ENCODE measurements at regions not wholly inside any gene's neighbourhood (a gene's known extent, or its start where the extent isn't known, plus 50 kb on each side); places are given as distances from the start of the nearest gene placed in this dataset.

DNA sequence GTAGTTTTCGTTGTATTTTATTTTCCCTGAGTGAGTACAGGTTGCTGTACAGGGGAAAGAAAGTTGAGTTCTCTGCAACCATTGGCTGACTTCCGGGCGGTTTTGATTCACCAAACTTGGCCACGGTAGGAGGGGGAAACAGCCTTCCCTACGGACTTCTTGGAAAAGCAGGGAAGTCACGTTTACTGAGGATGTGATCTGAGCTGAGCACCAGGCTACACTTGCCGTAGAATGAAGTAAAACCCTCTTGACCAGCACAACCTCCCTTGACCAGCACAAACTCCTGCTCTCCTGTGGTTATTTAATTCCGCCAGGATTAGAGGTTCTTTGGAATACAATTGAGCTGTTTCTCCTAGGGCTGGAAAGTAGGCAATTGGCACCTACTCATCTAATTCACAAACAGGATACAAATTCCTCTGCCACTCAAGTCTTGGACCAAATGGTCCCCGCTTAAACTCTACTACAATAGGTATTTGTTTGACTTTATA, 242.0 kb upstream of the RBFOX1 start:
- DNase-seq = no peak

DNA sequence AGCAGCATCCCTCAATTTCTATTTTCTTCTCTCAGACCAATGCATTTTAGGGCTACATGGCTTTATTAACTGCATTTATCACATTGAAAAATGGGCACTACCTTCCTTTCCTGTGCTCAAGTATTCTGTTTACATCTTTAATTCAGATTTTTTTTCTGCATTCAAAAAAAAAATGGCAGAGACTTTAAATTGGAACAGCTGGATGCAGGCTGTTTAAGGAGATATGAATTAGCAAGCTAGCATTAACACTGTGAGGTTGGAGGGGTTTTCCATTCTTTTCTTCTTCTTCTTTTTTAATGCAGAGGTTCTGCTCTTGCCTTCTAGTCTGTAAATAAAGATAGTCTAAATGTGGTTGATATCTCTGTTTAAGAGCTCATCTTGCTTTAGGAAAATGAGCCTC, 242.9 kb upstream of the RBFOX1 start:
- no peak for DNase-seq

- no peak for DNase-seq
Observed at GRCh38 chr16:7088711-7089110, 243.9 kb upstream of the RBFOX1 start.

GRCh38 chr16:7086822-7087616, 245.6 kb upstream of the RBFOX1 start:
- DNase-seq = no peak

GRCh38 chr16:7085776-7086175, 246.9 kb upstream of the RBFOX1 start:
- DNase-seq = no peak

GRCh38 chr16:7083096-7083495, 249.5 kb upstream of the RBFOX1 start:
- no peak for DNase-seq

DNA sequence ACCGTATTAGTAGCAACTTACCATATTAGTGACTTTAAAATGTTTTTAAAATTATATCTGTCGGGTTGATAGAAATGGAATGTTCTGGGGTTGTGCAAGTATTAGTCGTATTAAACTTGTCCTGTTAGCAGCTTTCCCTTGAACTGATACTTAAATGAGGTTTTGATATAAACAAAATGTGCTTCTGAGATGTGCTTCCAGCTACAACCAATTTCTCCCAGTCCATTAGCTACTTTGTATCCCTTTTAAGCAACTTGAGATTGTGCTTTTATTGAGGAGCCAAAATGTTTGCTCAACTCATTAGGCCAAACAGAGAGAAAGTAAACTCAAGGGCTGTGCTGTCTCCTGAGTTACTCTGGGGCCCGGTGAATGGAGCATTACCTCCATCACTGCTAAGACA, 255.0 kb upstream of the RBFOX1 start:
- no peak for DNase-seq

- DNase-seq = no peak
Observed at GRCh38 chr16:7074715-7075114, 257.9 kb upstream of the RBFOX1 start.

GRCh38 chr16:7057458-7057857, 275.2 kb upstream of the RBFOX1 start:
- DNase-seq = no peak

GRCh38 chr16:7055443-7055842, 277.2 kb upstream of the RBFOX1 start:
- DNase-seq = no peak

DNA sequence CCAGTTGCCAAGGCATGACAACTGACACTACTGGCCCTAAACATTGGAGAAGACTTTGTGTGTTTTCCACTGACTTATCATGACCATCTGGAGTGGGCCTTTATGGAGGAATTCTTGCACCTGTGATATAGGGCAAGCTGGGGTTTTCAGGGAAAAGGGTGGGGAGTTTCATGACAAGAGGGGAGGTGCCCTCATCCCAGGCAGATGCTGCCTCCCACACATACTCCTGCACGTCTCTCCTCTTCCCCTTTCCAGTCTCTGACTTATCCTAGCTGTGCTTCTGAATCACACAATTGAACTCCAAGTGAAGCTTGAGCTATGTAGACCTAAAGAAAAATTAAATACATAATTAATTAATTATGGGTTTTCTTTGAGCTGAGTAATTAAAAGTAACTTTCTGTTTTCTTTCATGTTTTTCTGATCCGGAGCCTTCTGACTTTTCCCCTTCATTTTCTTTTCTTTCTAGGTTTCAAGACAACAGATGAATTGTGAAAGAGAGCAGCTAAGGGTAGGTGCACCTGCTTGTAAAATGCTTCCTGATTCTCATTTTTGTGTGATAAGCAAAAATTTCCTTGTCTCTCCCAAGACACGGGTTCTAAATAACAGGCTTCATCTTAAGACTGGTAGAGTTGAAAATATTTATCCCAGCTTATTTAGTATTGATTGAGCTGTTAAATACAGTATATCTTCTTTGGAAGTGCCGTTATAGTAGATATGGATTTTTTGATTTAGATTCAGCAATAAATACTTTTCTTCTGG, 280.9 kb upstream of the RBFOX1 start:
- no peak for DNase-seq

- no peak for DNase-seq
Observed at GRCh38 chr16:7044331-7044730, 288.3 kb upstream of the RBFOX1 start.

DNA sequence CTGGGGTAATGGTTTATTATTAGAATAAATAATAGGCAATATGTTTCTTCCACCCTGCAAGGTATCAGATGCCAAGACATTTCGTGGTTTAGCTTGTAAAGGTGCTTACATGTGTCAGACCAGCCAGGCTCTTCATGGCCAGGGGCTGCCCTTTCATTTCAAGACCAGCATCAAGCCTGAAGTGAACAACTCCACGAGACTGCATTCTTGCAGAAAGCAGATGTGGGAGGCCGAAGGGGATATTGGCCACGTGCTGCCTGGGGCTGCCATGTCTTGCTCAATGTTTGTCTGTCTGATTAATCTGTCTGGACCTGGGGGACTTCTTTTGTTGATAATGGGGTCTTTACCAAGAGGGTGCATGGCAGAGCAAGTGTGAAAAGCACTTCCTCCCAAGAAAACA, 294.2 kb upstream of the RBFOX1 start:
- DNase-seq = no peak

DNA sequence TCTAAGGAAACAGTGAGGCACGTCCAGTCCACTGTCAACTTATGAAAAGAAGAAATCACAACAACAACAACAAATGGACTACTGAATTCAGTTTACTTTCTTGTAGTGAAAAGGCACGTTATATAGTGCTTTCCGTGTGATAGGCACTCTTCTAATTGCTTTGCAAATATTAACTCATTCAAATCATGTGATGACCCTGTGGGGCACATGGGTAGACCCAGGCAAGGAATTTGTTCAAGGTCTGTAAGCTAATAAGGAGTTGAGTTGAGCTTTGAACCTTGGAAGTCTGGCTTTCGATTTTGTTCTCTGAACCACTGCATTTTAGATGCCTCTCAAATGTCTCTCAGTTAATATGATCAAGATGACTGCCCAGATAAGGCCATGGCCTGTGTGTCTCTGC, 295.1 kb upstream of the RBFOX1 start:
- no peak for DNase-seq

DNA sequence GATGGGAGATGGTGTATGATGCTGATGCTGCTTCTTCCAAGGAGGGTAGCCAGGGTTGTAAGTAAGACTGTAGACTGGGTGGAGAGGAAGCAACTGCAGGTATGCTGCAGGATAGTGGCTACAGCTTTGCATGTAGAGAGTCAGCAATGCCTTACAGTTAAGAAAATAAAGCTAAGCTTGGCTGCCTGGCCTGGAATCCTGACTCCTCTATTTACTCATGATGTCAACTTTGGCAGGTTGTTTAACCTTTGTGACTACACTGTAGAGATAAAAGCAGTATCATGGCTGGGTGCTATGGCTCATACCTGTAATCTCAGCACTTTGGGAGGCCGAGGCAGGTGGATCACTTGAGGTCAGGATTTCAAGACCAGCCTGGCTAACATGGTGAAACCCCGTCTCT, 301.6 kb upstream of the RBFOX1 start:
- no peak for DNase-seq

DNA sequence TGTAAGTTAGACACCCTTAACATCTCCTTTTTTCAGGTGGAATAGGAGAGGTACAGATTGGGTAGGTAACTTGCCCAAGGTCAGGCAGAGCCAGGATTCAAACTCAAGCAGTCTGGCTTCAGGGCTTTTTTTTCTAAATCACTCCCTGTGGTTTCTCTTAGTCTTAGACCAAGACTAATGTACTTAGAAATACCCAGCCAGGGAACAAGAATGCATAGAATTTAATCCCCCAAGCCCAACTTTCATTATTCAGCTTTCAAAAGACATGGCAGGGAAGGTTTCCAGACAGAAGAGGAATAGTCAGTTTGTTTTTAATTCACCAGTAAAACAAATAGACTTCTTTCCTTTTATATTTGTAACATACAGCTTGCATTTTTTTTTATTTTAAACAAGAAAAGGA, 305.2 kb upstream of the RBFOX1 start:
- no peak for DNase-seq

DNA sequence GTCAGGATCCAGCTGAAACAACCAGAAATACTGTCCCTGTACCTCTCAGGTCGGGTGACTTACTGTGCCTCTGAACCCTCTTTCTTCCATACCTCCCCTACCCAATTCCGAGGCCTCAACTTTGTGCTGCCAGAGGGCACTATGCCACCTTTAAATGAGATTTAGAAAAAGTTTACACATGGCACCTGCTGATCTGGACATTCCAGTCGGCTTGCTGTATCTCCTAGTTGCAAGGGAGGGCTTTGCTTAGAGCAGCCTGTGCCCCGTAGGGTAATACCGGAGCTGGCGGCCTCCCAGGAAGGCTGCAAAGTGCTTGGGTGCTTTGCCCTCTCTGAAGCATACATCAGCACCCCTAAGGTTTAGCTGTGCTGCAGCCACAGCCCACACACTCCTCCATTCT, 306.0 kb upstream of the RBFOX1 start:
- no peak for DNase-seq

DNA sequence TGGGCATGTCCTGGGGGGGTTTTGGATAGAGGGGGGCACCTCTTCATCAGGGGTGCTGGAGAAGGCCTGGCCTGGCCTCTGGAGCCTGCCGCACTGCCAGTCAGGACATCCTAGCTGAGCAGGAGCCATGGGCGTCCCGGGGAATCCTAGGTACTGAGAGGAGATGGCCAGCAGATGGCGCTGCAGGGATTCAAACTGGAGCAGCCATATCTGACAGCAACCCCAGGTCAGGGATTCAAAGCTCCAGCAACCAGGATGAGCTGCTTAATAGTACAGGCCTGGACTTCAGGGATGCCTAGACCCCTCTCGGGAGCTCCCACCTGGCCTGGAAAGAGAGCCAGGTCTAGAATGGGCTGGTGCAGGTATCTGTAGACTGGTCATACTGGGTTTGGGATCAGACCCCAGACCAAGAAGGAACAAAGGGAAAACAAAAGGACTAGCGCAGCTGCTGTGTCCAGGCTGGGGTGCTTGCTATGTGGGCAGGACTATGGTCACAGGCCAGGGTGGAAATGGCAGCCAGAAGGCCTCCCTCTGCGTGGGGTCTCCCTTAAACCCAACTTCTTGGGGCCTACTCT, 306.9 kb upstream of the RBFOX1 start:
- peak in 1 of 2 experiments; percentile 5 for DNase-seq

DNA sequence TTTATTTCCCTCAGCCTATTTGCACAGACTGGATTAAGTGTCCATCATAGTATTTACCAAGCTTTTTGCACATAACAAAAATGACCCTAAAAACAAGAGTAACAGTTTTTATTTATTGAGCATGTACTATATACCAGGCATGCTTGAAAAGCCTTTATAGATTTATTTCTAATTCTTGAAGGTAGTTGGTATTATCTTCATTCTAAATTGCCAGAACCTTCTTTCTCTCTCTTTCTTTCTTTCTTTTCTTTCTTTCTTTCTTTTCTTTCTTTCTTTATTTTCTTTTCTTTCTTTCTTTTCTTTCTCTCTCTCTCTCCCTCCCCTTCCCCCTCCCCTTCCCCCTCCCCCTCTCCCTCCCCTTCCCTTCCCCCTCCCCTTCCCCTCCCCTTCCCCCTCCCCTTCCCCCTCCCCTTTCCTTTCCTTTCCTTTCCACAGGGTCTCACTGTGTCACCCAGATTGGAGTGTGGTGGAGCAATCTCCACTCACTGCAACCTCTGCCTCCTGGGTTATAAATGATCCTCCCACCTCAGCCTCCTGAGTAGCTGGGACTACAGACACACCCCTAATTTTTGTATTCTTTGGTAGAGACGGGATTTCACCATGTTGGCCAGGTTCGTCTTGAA, 310.9 kb upstream of the RBFOX1 start:
- no peak for DNase-seq

DNA sequence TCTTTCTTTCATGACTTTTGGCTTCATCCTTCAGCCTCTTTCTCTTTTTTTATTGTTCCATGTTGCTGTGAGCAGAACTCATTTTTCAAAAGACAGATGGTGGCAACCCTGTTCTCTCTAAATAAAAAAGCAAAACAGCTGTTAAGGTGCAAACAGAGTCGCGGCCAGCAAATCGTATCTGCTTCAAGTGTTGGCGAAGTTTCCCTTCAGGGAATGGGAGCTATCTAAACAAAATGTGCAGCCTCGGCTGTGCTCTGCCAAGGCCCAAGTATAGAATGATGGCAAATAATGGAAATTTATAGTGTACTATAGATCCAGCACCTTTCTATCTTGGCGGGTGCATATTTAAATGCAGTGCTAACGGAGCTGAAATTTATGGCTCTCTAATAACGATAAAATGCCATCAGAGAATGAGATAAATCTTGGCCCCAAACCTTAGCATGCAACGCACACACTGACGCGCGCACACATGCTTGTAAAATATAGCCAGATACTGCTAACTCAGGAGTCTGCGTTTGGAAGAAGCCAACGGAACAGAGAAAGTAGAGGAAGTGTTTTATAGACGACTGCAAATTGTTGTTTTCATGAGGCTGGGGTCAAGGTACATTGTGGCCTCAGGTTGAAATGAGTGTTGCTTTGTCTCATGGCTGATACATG, 315.5 kb upstream of the RBFOX1 start:
- no peak for DNase-seq

DNA sequence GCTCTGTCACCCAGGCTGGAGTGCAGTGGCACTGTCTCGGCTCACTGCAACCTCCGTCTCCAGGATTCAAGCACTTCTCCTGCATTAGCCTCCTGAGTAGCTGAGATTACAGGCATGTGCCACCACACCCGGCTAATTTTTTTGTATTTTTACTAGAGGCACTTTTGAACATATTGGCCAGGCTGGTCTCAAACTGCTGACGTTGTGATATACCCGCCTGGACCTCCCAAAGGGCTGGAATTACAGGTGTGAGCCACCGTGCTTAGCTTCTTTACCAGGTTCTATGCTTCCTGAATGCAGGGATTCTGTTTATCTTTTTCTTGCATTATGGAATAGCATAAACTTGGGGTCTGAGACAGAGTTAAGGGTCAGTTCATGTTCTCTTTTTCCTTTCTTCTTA, 317.9 kb upstream of the RBFOX1 start:
- no peak for DNase-seq

- DNase-seq = no peak
Observed at GRCh38 chr16:7013990-7014389, 318.7 kb upstream of the RBFOX1 start.

DNA sequence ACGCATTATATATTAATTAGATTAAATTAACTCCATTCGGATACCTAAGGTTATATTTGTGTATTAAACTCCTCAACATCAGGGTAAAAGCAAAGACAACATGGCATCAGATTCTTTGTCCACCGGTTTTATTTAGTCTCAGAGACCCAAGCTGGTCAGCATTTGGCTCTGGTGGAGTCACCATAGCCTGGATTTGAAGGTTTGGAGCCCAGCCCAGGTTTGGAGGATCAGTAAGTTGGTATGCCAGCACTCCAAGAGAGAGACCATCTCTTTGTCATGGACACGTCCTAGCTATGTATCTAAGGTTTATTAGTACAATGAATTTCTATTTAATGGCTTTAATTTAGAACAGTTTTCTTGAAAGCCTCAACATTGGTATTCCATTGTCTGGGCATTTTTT, 328.4 kb upstream of the RBFOX1 start:
- DNase-seq = no peak

Measured in stimulated activated CD4-positive, alpha-beta T cell treated with anti-CD3 and anti-CD28 coated beads, Interleukin-4, amount 100 ng/mL, for 4 hours (primary cell).